Body of pancreas (tissue), 4 donors: ENCODE measurements at regions not wholly inside any gene's neighbourhood (a gene's known extent, or its start where the extent isn't known, plus 50 kb on each side); places are given as distances from the start of the nearest gene placed in this dataset.

Experiments used
- ATAC-seq: fragments of 150-250 bp; one replicate; pipeline ENCODE4 v1.9.1; 2016
- DNase-seq, 4 donors: peaks; one replicate each; pipeline ENCODE4 v3.0.0-alpha.2; 2019
- H3K27ac ChIP-seq, 4 donors: fragments of 200-600 bp; sonication (generic); 1 replicate in 3 of 4; 2 replicates in 1 of 4; pipeline versions ENCODE4 v1.5.1 to v1.6.1; 2016 to 2019; ENCODE audit warnings: mild to moderate bottlenecking in 1 of 4, mixed read lengths in 1 of 4, moderate library complexity in 1 of 4
- H3K27me3 ChIP-seq, 2 donors: fragments of 200-600 bp; sonication (generic); one replicate each; pipeline ENCODE4 v1.6.0; 2016; ENCODE audit warnings: mild to moderate bottlenecking in 1 of 2
- H3K36me3 ChIP-seq, 2 donors: fragments of 200-600 bp; sonication (generic); replicated peaks in 1 of 2; 2 replicates each; pipeline ENCODE4 v1.5.1; 2016; ENCODE audit warnings: low read depth in 2 of 2; ENCODE audit not compliant: insufficient read depth in 1 of 2
- H3K4me1 ChIP-seq: fragments of 200-600 bp; sonication (generic); one replicate; pipeline ENCODE4 v1.6.0; 2016
- H3K4me3 ChIP-seq, 2 donors: fragments of 200-600 bp; sonication (generic); 1 replicate in 1 of 2; 2 replicates in 1 of 2; pipeline ENCODE4 v1.5.1; 2016 to 2019
- H3K9me3 ChIP-seq, 3 donors: fragments of 200-600 bp; sonication (generic); 1 replicate in 2 of 3; 2 replicates in 1 of 3; pipeline ENCODE4 v1.5.1; 2016
- CTCF ChIP-seq, 7 experiments: fragments of 450-650 bp in 4 of 7; fragments of 200-600 bp in 3 of 7; sonication (generic) in 3 of 7; IDR thresholded peaks; one replicate each; pipeline ENCODE4 v1.5.1; 2016 to 2019; ENCODE audit warnings: antibody characterized with exemption in 7 of 7
- POLR2A ChIP-seq, 3 donors: fragments of 450-650 bp; IDR thresholded peaks; one replicate each; pipeline ENCODE4 v1.6.1; 2016; ENCODE audit warnings: antibody characterized with exemption in 3 of 3, mild to moderate bottlenecking in 2 of 3
- WGBS, 2 donors: methylation state at CpG; one replicate each; pipeline ENCODE4 v1.1.5; 2017; 5-methylcytosine and 5-hydroxymethylcytosine counted together
- intact Hi-C: fragments of 100-400 bp; cut with DNase I; formaldehyde crosslinking; loops from one replicate; pipeline ENCODE4 v1.15.1; 2023

GRCh38 chr14:25121337-25122129, 71.6 kb upstream of the STXBP6 start:
- Histone ChIP-seq H3K27ac (no peak overlapping the region), H3K36me3 (no peaks in the 10 kb centered on the region), H3K9me3 (no peaks in the 10 kb centered on the region), H3K4me3 (no peak overlapping the region), H3K27me3 (no peaks in the 10 kb centered on the region), H3K4me1 (no peaks in the 10 kb centered on the region)
- no peak for DNase-seq
- TF ChIP-seq CTCF (IDR thresholded peaks at IDR 0.05), result no peak
- TF ChIP-seq POLR2A (IDR thresholded peaks at IDR 0.05), result no peak
- WGBS, 2 donors, result 85 to 92% methylated on average over 3 of the region's 3 CpGs
- intact Hi-C loops, result no loop called here
- ATAC-seq, result no peak

GRCh38 chr14:25120261-25120660, 70.3 kb upstream of the STXBP6 start:
- ATAC-seq (no peak), DNase-seq (no peak)
- Histone ChIP-seq H3K27ac (no peak overlapping the region), H3K4me1 (no peaks in the 10 kb centered on the region), H3K4me3 (no peak overlapping the region), H3K9me3 (no peaks in the 10 kb centered on the region), H3K27me3 (no peaks in the 10 kb centered on the region), H3K36me3 (no peaks in the 10 kb centered on the region)
- TF ChIP-seq POLR2A (IDR thresholded peaks at IDR 0.05) (no peak), CTCF (IDR thresholded peaks at IDR 0.05) (no peak)
- WGBS, 2 donors, result 68% methylated on average over 3 of the region's 3 CpGs
- intact Hi-C loops, result no loop called here

- Histone ChIP-seq H3K4me3 (no peak overlapping the region), H3K36me3 (no peaks in the 10 kb centered on the region), H3K4me1 (peaks cover 2% of the 10 kb centered on the region), H3K9me3 (no peaks in the 10 kb centered on the region), H3K27me3 (no peaks in the 10 kb centered on the region), H3K27ac (no peak overlapping the region)
- TF ChIP-seq CTCF (IDR thresholded peaks at IDR 0.05) (no peak), POLR2A (IDR thresholded peaks at IDR 0.05) (no peak)
- ATAC-seq, result no peak
- intact Hi-C loops, result no loop called here
- DNase-seq, result no peak
- WGBS, 2 donors, result 87 to 91% methylated on average over 2 of the region's 2 CpGs
Observed at GRCh38 chr14:25118671-25119070, 68.7 kb upstream of the STXBP6 start.

- TF ChIP-seq POLR2A (IDR thresholded peaks at IDR 0.05), result no peak
- no peak for TF ChIP-seq CTCF (IDR thresholded peaks at IDR 0.05)
- DNase-seq (no peak), ATAC-seq (no peak)
- Histone ChIP-seq H3K4me3 (no peak overlapping the region), H3K27me3 (no peaks in the 10 kb centered on the region), H3K4me1 (peaks cover 14% of the 10 kb centered on the region), H3K36me3 (no peaks in the 10 kb centered on the region), H3K9me3 (no peaks in the 10 kb centered on the region), H3K27ac (no peak overlapping the region)
- 53 to 67% methylated on average over 1 of the region's 1 CpG for WGBS, 2 donors
- intact Hi-C loops, result no loop called here
Observed at GRCh38 chr14:25117342-25117741, 67.4 kb upstream of the STXBP6 start.

GRCh38 chr14:25116607-25117006, 66.7 kb upstream of the STXBP6 start:
- TF ChIP-seq POLR2A (IDR thresholded peaks at IDR 0.05), result no peak
- TF ChIP-seq CTCF (IDR thresholded peaks at IDR 0.05), result no peak
- DNase-seq (no peak), ATAC-seq (no peak)
- Histone ChIP-seq H3K4me1 (peaks cover 14% of the 10 kb centered on the region), H3K9me3 (no peaks in the 10 kb centered on the region), H3K4me3 (no peak overlapping the region), H3K36me3 (no peaks in the 10 kb centered on the region), H3K27ac (no peak overlapping the region), H3K27me3 (no peaks in the 10 kb centered on the region)
- intact Hi-C loops, result no loop called here
